GM12878 (cell line): ENCODE measurements at regions not wholly inside any gene's neighbourhood (a gene's known extent, or its start where the extent isn't known, plus 50 kb on each side); places are given as distances from the start of the nearest gene placed in this dataset.

Experiments
- CHD2 ChIP-seq: IDR thresholded peaks from 2 replicates; pipeline ENCODE4 v1.6.1; 2011; ENCODE audit warnings: low read depth, low read length, improper control_type of control experiment, borderline replicate concordance
- E2F8 ChIP-seq: fragments of 450-650 bp; IDR thresholded peaks from 2 replicates; pipeline ENCODE4 v1.6.1; 2018; ENCODE audit warnings: mild to moderate bottlenecking, low read depth, moderate library complexity; ENCODE audit not compliant: partially characterized antibody
- ELK1 ChIP-seq: IDR thresholded peaks from 2 replicates; pipeline ENCODE4 v1.6.1; 2012; ENCODE audit warnings: low read depth, low read length, improper control_type of control experiment
- ESRRA ChIP-seq: IDR thresholded peaks from 2 replicates; pipeline ENCODE4 v1.6.1; 2012; ENCODE audit warnings: mild to moderate bottlenecking, low read length, improper control_type of control experiment
- JUND ChIP-seq: IDR thresholded peaks from 2 replicates; pipeline ENCODE4 v1.6.1; 2012; ENCODE audit warnings: low read depth, mild to moderate bottlenecking, low read length, improper control_type of control experiment, moderate library complexity
- MYC ChIP-seq: IDR thresholded peaks from 2 replicates; pipeline ENCODE4 v1.6.1; 2011; ENCODE audit warnings: mild to moderate bottlenecking, low read length, moderate library complexity, inconsistent platforms; ENCODE audit not compliant: insufficient read depth, insufficient replicate concordance, insufficient read length, severe bottlenecking
- POLR2A ChIP-seq: IDR thresholded peaks from 2 replicates; pipeline ENCODE4 v1.6.1; 2011; ENCODE audit warnings: low read depth, mild to moderate bottlenecking, low read length
- TBL1XR1 ChIP-seq: IDR thresholded peaks from 2 replicates; pipeline ENCODE4 v1.6.1; 2012; ENCODE audit warnings: low read depth, low read length, improper control_type of control experiment
- USF2 ChIP-seq: IDR thresholded peaks from 2 replicates; pipeline ENCODE4 v1.6.1; 2011; ENCODE audit warnings: low read depth, low read length, improper control_type of control experiment, borderline replicate concordance
- YY1 ChIP-seq: IDR thresholded peaks from 2 replicates; pipeline ENCODE4 v1.6.1; 2011; ENCODE audit warnings: low read depth, mild to moderate bottlenecking, low read length
- ZNF687 ChIP-seq: fragments of 450-650 bp; IDR thresholded peaks from 2 replicates; pipeline ENCODE4 v1.6.1; 2017; ENCODE audit warnings: mild to moderate bottlenecking, moderate library complexity
- TF ChIP-seq, protein P1 (sequence below), 3 experiments: IDR thresholded peaks in 2 of 3; conservative IDR thresholded peaks in 1 of 3; 2 replicates each; pipeline ENCODE4 v1.5.1; 2011; ENCODE audit warnings: low read depth in 3 of 3, low read length in 3 of 3, mild to moderate bottlenecking in 3 of 3, control low read depth in 2 of 3, moderate library complexity in 2 of 3, inconsistent platforms in 1 of 3, mixed read lengths in 1 of 3; ENCODE audit not compliant: control insufficient read depth in 2 of 3, insufficient read depth in 1 of 3; ENCODE audit errors: extremely low read depth in 1 of 3
- TF ChIP-seq, protein P2 (sequence below): IDR thresholded peaks from 2 replicates; pipeline ENCODE4 v1.6.1; 2011; ENCODE audit warnings: low read depth, mild to moderate bottlenecking, low read length, moderate library complexity, borderline replicate concordance; ENCODE audit errors: extremely low read depth

DNA sequence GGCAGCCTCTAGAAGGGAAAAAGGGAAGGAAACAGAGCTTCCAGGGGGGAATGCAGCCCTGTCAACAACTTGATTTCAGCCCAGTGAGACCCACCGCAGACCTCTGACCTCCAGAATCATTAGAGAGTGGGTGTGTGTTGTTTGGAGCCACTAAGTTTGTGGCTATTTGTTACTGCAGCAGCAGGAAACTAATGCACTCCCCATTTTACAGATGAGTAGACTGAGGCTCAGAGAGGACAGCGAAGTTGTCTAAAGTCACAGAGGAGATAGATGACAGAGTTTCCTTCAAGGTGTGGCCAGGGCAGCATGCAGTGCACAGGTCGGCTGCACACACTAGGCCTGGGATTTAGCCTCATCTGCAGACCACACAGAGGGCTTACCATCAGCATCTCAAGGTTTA, 81.8 kb upstream of the ALDH1L1 start:
- TF ChIP-seq, protein P1, sequence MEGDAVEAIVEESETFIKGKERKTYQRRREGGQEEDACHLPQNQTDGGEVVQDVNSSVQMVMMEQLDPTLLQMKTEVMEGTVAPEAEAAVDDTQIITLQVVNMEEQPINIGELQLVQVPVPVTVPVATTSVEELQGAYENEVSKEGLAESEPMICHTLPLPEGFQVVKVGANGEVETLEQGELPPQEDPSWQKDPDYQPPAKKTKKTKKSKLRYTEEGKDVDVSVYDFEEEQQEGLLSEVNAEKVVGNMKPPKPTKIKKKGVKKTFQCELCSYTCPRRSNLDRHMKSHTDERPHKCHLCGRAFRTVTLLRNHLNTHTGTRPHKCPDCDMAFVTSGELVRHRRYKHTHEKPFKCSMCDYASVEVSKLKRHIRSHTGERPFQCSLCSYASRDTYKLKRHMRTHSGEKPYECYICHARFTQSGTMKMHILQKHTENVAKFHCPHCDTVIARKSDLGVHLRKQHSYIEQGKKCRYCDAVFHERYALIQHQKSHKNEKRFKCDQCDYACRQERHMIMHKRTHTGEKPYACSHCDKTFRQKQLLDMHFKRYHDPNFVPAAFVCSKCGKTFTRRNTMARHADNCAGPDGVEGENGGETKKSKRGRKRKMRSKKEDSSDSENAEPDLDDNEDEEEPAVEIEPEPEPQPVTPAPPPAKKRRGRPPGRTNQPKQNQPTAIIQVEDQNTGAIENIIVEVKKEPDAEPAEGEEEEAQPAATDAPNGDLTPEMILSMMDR (IDR thresholded peaks at IDR 0.05 in 2 of 3, conservative IDR thresholded peaks at IDR 0.05 in 1 of 3; ENCODE audit: control insufficient read depth in 2 of 3, extremely low read depth in 1 of 3, insufficient read depth in 1 of 3, low read depth in 3 of 3, low read length in 3 of 3), result no peak
- TF ChIP-seq ELK1, result no peak
- TF ChIP-seq MYC, result no peak
- TF ChIP-seq ZNF687, result no peak
- no peak for TF ChIP-seq ESRRA
- no peak for TF ChIP-seq POLR2A
- TF ChIP-seq E2F8, result no peak
- TF ChIP-seq TBL1XR1, result no peak
- no peak for TF ChIP-seq CHD2
- TF ChIP-seq YY1, result no peak
- no peak for TF ChIP-seq USF2
- TF ChIP-seq JUND, result no peak
- TF ChIP-seq, protein P2, sequence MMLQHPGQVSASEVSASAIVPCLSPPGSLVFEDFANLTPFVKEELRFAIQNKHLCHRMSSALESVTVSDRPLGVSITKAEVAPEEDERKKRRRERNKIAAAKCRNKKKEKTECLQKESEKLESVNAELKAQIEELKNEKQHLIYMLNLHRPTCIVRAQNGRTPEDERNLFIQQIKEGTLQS, result no peak
